ENCODE measurements at regions not wholly inside any gene's neighbourhood (a gene's known extent, or its start where the extent isn't known, plus 50 kb on each side); places are given as distances from the start of the nearest gene placed in this dataset.

- DNase-seq: no peak
Measured at GRCh38 chr13:85742355-85742754, 56.9 kb downstream of the SLITRK6 start.

DNA sequence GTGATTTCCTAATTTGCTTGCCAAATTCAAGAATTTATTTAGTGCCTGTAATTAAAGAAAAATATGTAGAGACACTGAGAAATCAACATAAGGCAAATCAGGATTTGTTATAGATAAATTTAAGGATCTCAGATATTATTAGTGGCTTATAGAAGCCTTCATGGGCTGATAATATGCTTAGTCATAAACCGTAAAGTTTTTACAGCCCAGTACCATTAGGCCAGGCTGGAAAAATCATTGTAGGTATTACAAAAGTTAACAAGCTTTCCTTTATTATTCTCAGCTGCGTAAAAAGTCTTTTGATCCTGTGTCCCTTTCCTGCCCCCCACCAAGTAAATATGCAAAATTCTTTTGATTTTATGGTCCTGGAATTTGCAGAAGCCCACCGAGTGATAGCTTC lies 58.2 kb downstream of the SLITRK6 start:
- no peak for DNase-seq

DNA sequence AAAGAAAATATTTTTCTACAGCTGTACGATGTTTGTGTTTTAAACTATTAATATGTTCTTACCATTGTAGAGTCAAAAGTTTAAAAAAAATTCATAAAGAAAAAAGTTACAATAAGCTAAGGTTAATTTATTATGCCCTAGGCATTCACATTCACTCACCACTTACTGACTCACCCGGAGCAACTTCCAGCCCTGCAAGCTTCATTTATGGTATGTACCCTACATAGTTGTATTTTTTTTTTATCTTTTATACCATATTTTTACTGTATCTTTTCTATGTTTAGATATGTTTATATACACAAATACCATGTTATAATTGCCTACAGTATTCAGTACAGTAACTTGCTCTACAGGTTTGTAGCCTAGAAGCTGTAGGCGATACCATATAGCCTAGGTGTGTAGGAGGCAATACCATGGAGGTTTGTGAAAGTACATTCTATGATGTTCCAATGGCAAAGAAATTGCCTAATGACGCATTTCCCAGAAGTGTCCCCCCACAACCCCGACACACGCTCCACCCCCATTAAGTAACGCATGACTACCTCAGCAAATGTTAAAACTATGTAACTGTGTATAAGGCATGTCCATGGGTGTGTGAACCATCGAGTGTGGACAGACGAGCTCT lies 60.4 kb downstream of the SLITRK6 start:
- no peak for DNase-seq

DNA sequence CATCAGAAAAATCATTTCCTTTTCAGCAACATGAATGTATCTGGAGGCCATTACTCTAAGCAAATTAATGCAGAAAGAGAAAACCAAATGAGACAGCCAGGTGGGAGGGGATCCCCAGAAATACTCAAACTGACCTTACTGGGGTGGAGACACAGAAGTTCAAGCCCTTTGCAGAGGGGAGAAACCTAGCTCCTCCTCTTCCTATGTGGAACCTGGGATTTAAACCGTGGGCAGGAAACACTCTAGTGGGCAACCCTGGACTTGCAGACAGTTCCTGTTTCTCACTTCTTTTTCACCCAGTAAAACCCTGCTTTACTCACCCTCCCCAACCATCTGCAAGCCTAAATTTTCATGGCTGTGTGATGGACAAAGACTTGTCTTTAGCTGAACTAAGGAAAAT lies 61.3 kb downstream of the SLITRK6 start:
- DNase-seq: no peak

- DNase-seq: no peak
Measured at GRCh38 chr13:85729296-85729695, 69.9 kb downstream of the SLITRK6 start.

GRCh38 chr13:85728811-85729210 lies 70.4 kb downstream of the SLITRK6 start:
- no peak for DNase-seq

DNA sequence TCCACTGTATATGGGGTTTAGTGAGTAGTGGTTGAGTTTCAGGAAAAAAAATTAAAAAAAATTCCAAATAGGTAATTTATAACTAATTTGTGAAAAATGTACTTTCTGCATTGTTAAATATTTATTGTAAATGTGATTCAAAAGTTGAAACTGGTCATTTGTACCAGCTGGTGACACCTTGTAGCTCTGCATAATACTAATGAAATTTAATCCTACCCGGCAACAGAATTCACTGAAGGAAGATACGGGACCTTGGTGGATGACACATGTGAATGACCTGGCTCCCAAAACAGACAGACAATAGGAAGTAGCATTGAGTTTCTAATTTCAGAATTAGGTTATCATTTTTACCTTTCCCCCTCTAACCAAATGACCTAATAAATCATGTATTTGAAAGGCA lies 73.8 kb downstream of the SLITRK6 start:
- no peak for DNase-seq

DNA sequence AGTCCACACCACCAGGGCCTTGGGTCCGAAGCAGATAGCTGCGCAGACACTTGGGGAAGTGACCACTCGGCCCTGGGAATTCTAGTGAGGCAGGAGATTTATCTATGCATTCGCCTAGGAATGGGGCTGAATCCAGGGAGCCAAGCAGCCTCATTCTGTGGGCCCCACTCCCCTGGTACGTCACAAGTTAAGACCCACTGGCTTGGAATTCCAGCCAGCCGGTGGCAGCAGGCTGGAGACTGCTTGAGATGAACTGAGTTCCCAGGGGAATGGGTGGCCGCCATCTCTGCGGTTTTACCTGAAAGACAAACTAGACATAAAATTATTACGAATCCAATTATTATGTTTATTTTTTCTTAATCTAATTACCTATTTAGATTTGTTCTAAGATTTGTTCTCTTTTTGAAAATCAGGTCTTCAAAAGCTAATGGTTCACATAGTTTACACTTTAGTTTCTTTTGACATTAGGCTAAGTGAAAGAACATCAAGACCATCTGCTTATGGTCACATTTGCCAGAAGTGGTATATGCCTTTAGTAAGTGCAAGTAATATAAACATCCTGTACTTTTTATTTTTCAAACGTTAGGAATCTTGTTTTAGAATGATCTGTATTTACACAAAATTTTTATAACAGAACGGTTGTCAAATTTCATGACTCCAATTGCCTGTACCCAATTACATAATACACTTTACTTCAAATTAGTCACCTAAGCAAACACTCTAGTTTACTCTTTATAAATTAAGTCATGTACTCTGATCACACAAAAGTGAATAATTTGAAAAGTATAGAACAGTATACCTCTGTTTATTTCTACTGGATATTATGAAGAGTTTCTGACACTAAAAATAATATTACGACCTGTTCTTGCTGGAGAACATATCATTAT lies 74.4 kb downstream of the SLITRK6 start:
- DNase-seq: no peak

DNA sequence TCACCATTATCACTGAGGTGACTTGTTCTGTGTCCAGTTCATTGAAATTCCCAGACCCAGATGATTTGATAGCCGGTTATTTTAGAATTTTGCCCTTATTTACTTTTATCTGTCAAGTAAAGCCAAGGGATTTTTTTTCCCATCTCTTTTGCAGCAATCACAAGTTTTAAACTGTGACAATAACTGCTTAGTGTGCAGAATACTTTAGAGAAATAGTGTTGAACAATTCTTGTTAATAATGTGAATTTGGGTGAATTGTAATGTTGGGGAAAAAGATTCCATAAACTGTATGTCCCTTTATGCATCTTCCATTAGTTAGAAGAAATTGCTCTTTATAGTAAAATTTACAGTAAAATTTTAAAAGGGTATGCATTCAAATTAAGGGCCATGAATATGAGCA lies 79.5 kb downstream of the SLITRK6 start:
- DNase-seq: no peak

DNA sequence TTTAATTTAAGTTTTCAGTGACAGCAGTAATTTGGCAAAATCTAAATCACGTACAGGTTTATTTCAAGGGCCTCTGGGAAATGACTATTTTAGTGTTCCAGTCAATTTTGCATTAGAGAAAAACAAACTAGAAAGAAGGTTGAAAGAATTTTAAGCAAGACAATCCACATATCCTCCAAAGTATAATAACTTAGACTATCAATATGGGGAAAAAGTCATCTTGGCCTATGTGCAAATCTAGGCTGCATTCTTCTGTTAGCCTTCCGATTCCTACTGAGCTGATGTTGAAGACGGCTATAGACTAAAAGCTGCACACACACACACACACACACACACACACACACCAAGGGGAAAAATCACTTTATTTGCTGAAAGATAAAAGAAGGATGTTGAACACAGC lies 81.3 kb downstream of the SLITRK6 start:
- DNase-seq: no peak

DNA sequence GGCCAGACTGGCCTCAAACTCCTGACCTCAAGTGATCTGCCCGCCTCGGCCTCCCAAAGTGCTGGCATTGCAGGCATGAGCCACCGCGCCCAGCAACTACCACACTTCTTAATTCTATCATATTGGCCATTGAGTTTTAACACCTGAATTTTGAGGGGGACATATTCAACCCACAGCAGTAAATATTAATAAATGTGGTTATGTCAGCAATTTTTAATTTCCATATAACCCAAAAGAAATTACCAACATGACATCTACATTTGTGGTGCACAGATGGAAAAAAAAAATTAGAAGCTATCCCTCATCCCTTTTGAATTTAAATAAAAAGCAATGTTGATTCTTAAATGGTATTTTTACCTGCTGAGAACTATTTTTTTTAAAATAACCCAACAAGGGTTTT lies 88.7 kb downstream of the SLITRK6 start:
- DNase-seq: no peak

DNA sequence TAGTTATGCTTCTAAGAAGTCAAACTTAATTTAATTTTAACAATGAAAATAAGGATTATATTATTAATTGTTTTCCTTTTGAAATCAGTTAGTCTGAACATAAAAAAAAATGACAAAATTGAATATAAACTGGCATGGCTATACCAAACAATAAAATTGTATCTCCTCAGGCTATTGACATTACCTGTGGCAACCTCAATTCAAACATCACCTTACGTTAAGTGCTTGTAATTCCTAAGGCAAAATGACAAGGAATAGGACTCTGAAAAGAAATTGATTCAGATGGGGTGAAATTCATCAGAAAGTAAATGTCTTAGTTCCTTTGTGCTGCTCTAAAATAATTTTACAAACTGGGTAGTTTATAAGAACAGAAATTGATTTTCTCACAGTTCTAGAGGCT lies 89.5 kb downstream of the SLITRK6 start:
- DNase-seq: no peak

- no peak for DNase-seq
Measured at GRCh38 chr13:85709072-85709471, 90.1 kb downstream of the SLITRK6 start.

- no peak for DNase-seq
Measured at GRCh38 chr13:85700906-85701305, 98.3 kb downstream of the SLITRK6 start.

DNA sequence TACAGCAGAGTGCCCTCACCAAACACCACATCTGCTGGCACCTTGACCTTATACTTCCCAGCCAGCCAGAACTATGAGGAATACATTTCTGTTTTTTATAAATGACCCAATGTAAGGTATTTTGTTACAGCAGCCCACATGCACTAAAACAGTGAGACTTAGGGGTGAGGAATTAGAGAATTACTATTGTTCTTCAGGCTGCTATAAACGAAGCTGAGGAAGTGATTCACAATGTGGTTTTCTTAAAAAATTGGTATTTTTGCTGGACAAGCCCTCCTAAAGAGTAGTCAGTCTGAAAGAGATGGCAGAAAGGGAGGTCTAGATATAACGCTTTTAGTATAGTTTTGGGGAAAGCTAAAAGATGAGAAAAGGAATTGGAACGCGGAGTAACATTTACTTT lies 101.0 kb downstream of the SLITRK6 start:
- no peak for DNase-seq

DNA sequence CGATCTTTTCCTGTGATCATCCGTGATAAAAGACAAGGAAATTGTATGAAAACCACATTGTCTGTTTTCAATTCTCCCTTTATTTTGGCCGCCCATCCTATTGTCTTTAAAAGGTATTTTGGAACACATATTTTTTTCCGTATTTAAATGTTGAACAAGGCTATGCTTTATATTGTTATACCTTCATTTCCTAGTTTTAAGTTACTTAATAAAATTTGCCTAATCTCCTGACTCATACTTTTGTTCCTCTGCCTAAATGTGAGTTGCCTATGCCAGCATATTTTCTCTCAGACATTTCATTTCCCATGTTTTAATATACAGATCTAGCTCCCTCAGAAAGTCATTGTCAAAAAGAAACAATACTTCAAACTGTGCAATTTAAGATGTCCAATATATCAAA lies 104.2 kb downstream of the SLITRK6 start:
- no peak for DNase-seq

GRCh38 chr13:85693889-85694511 lies 105.2 kb downstream of the SLITRK6 start:
- DNase-seq: no peak

DNA sequence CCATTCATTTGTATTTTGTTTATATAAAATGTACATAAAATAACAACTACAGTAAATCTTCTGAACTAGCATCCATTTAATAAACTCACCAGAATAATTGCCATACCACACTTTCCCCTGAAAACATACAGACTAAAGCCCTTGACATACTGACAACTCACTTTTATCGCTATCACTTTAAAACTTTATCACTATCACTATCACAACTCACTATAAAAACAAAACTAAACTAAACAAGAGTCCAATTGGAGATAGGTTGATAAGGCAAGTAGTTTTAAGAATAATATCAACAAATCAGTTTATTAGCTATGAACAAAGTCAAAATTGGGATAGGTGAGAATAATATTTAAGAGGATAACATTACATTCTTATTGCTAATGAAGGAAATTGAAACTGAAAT lies 108.9 kb downstream of the SLITRK6 start:
- DNase-seq: no peak

DNA sequence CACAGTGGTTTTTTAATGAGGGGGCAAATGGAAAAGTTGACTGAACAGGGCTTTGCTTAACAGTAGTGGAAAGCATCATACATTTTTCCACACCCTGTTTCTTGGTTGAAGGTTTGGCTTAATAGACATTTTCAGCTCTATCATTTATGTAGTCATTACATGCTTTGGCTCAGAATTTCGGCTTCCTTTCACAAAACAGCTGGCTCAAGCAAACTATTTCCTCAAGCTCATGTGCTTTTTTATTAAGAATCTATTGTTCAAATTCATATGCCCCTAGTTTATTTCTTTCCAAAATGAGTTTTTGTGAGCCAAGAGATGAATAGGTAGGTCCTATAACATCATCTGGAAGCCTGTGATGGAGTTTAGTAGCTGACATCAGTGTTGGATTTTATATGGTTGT lies 113.8 kb downstream of the SLITRK6 start:
- DNase-seq: no peak

GRCh38 chr13:85675151-85675907 lies 123.9 kb downstream of the SLITRK6 start:
- no peak for DNase-seq

DNA sequence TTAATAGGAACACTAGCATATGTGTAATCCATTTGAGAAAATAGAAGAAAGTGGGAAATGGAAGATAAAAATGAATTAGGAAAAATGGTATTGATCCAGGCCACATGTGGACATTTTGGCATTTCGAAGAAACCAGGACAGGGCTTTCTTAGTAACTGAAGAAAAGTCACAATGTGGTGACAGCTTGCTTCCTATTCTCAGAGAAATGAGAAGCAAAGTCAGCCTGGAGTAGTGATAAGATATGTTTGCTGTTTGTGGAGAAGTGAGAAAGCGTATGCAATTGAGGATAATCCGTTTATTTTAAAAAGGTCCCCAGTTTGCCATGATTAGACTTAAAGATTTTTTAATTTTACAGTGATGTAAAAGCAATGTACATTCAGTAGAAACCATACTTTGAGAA lies 127.9 kb downstream of the SLITRK6 start:
- DNase-seq: no peak

- no peak for DNase-seq
Measured at GRCh38 chr13:85666356-85666755, 132.9 kb downstream of the SLITRK6 start.

DNA sequence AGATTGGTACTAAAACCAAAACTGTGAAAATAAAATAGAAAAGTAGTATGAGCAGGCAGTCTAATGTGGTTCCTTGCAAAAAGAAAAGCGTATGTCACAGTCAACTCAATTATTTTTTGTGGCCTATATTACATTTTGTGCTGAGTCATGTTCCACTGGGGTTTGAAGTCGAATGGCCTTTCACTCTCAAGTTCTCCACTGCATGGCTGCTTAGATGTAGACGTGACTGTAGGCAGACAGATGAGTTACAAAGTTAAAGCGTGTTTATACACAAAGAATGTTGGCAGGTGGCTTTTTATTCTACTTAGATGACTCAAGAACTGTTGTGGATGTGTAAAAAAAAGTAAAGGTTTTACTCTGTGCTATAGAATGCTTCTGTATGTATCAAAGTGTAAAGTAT lies 133.9 kb downstream of the SLITRK6 start:
- no peak for DNase-seq
